Activated naive CD4-positive, alpha-beta T cell (primary cell): ENCODE measurements at regions not wholly inside any gene's neighbourhood (a gene's known extent, or its start where the extent isn't known, plus 50 kb on each side); places are given as distances from the start of the nearest gene placed in this dataset.

ENCODE experiments used
- DNase-seq, 4 experiments: peaks; one replicate each; lab custom pipeline; 2025; lab: John Stamatoyannopoulos, UW

- no peak for DNase-seq
Measured at GRCh38 chr2:150976604-150977003, 285.1 kb downstream of the RBM43 start.

- DNase-seq = no peak
Measured at GRCh38 chr2:150974864-150975263, 286.8 kb downstream of the RBM43 start.

- no peak for DNase-seq
Measured at GRCh38 chr2:150974234-150974633, 287.4 kb downstream of the RBM43 start.

GRCh38 chr2:150971910-150972309, 289.8 kb downstream of the RBM43 start:
- no peak for DNase-seq

- DNase-seq = no peak
Measured at GRCh38 chr2:150963336-150963735, 298.3 kb downstream of the RBM43 start.

- no peak for DNase-seq
Measured at GRCh38 chr2:150955231-150955630, 306.4 kb downstream of the RBM43 start.

- DNase-seq = no peak
Measured at GRCh38 chr2:150946831-150947230, 314.8 kb downstream of the RBM43 start.

- DNase-seq = no peak
Measured at GRCh38 chr2:150944315-150944714, 317.3 kb downstream of the RBM43 start.

GRCh38 chr2:150939087-150939486, 322.6 kb downstream of the RBM43 start:
- no peak for DNase-seq

- no peak for DNase-seq
Measured at GRCh38 chr2:150938527-150938926, 323.1 kb downstream of the RBM43 start.

GRCh38 chr2:150937030-150937429, 324.6 kb downstream of the RBM43 start:
- DNase-seq = no peak

- no peak for DNase-seq
Measured at GRCh38 chr2:150931451-150931850, 330.2 kb downstream of the RBM43 start.

- no peak for DNase-seq
Measured at GRCh38 chr2:150925611-150926010, 336.1 kb downstream of the RBM43 start.

- DNase-seq = no peak
Measured at GRCh38 chr2:150924878-150925277, 336.8 kb downstream of the RBM43 start.

GRCh38 chr2:150919901-150920300, 341.8 kb downstream of the RBM43 start:
- no peak for DNase-seq

GRCh38 chr2:150917961-150918713, 343.5 kb downstream of the RBM43 start:
- no peak for DNase-seq

GRCh38 chr2:150916467-150917396, 344.9 kb downstream of the RBM43 start:
- no peak for DNase-seq

- no peak for DNase-seq
Measured at GRCh38 chr2:150911766-150912280, 349.8 kb downstream of the RBM43 start.

- no peak for DNase-seq
Measured at GRCh38 chr2:150909613-150910012, 352.1 kb downstream of the RBM43 start.

GRCh38 chr2:150909090-150909489, 352.6 kb downstream of the RBM43 start:
- DNase-seq = no peak

GRCh38 chr2:150907466-150907865, 354.2 kb downstream of the RBM43 start:
- no peak for DNase-seq

- no peak for DNase-seq
Measured at GRCh38 chr2:150903461-150903860, 358.2 kb downstream of the RBM43 start.

GRCh38 chr2:150903055-150903454, 358.6 kb downstream of the RBM43 start:
- DNase-seq = no peak
